Right lobe of liver (tissue), 6 donors: ENCODE measurements at regions not wholly inside any gene's neighbourhood (a gene's known extent, or its start where the extent isn't known, plus 50 kb on each side); places are given as distances from the start of the nearest gene placed in this dataset.
"Not testable (repeated sequence)": the region's sequence is repeated elsewhere in the genome, so short reads cannot be mapped to it uniquely, and the experiment has no call there.

Experiments used
- ATAC-seq, 4 donors: fragments of 200-7000 bp; cut with Tn5 transposase; one replicate each; pipeline ENCODE4 v1.9.1; 2020; ENCODE audit warnings: mild to moderate bottlenecking in 4 of 4, moderate library complexity in 4 of 4
- DNase-seq, 3 donors: peaks; one replicate each; pipeline ENCODE4 v3.0.0-alpha.2; 2020
- H3K27ac ChIP-seq, 3 donors: fragments of 200-600 bp; one replicate each; pipeline ENCODE4 v1.8.0; 2022
- H3K27me3 ChIP-seq, 2 donors: fragments of 200-600 bp; one replicate each; pipeline ENCODE4 v1.8.0; 2022
- H3K36me3 ChIP-seq, 4 donors: fragments of 200-600 bp; sonication (generic) in 1 of 4; one replicate each; pipeline versions ENCODE4 v1.5.1 to v1.8.0; 2017 to 2022; ENCODE audit warnings: control low read depth in 1 of 4
- H3K4me1 ChIP-seq, 4 donors: fragments of 200-600 bp; sonication (generic) in 1 of 4; one replicate each; pipeline versions ENCODE4 v1.5.1 to v1.8.0; 2017 to 2022; ENCODE audit warnings: control low read depth in 1 of 4
- H3K4me3 ChIP-seq, 3 donors: fragments of 200-600 bp; one replicate each; pipeline ENCODE4 v1.8.0; 2022
- H3K9me3 ChIP-seq, 4 donors: fragments of 200-600 bp; sonication (generic) in 1 of 4; one replicate each; pipeline versions ENCODE4 v1.5.1 to v1.8.0; 2017 to 2022; ENCODE audit warnings: control low read depth in 1 of 4
- POLR2A ChIP-seq: fragments of 450-650 bp; IDR thresholded peaks from one replicate; pipeline ENCODE4 v1.6.1; 2017; ENCODE audit warnings: antibody characterized with exemption, mild to moderate bottlenecking
- WGBS: methylation state at CpG from one replicate; pipeline ENCODE4 v1.1.6; 2018; ENCODE audit warnings: low coverage, low lambda C conversion rate; ENCODE audit not compliant: insufficient coverage; ENCODE audit errors: missing lambda C conversion rate; 5-methylcytosine and 5-hydroxymethylcytosine counted together
- intact Hi-C, 2 donors: fragments of 100-400 bp; cut with DNase I; formaldehyde crosslinking; loops; one replicate each; pipeline versions ENCODE4 v1.11.2 to v1.14.1; 2022
- TF ChIP-seq, protein P1 (sequence below), 4 donors: fragments of 200-600 bp in 3 of 4; fragments of 450-650 bp in 1 of 4; IDR thresholded peaks; one replicate each; pipeline versions ENCODE4 v1.5.1 to v1.8.0; 2016 to 2022; ENCODE audit warnings: antibody characterized with exemption in 4 of 4, mild to moderate bottlenecking in 2 of 4
- donor health status: DM: no; HTN: yes; CAD: no.
- donor health status: DM: no; HTN: no; CAD: no.
- donor health status: DM: no; HTN: no; CAD: no.
- donor health status: DM: no; HTN: yes; CAD: no.
- donor health status: DM: no; HTN: yes; CAD: no.

DNA sequence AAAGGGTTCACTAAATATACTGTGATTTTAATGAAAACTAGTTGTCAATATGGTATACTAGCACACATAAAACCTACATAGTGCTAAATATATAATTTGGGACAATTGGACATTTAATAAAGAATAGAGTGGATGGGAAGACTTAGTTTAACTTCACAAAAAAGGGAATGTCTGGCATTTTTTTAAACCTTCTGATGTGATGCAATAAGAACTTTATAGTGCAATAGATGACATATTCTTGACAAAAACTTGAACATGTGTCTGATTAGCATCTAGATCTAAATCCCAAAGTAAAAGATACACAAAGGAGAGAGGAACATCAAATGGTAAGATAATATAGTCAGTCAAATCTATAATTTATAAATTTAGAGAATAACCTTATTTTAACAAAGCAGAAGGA lies 488.3 kb upstream of the SYT1 start:
- no peak overlapping the region for H3K27ac ChIP-seq
- no peaks in the 10 kb centered on the region for H3K4me1 ChIP-seq
- no peak for TF ChIP-seq POLR2A
- TF ChIP-seq, protein P1, sequence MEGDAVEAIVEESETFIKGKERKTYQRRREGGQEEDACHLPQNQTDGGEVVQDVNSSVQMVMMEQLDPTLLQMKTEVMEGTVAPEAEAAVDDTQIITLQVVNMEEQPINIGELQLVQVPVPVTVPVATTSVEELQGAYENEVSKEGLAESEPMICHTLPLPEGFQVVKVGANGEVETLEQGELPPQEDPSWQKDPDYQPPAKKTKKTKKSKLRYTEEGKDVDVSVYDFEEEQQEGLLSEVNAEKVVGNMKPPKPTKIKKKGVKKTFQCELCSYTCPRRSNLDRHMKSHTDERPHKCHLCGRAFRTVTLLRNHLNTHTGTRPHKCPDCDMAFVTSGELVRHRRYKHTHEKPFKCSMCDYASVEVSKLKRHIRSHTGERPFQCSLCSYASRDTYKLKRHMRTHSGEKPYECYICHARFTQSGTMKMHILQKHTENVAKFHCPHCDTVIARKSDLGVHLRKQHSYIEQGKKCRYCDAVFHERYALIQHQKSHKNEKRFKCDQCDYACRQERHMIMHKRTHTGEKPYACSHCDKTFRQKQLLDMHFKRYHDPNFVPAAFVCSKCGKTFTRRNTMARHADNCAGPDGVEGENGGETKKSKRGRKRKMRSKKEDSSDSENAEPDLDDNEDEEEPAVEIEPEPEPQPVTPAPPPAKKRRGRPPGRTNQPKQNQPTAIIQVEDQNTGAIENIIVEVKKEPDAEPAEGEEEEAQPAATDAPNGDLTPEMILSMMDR (IDR thresholded peaks at IDR 0.05) = no peak
- no peaks in the 10 kb centered on the region for H3K9me3 ChIP-seq
- no peaks in the 10 kb centered on the region for H3K36me3 ChIP-seq
- H3K27me3 ChIP-seq = no peaks in the 10 kb centered on the region
- H3K4me3 ChIP-seq = no peak overlapping the region
- intact Hi-C loops = no loop called here
- DNase-seq = no peak
- no peak for ATAC-seq

DNA sequence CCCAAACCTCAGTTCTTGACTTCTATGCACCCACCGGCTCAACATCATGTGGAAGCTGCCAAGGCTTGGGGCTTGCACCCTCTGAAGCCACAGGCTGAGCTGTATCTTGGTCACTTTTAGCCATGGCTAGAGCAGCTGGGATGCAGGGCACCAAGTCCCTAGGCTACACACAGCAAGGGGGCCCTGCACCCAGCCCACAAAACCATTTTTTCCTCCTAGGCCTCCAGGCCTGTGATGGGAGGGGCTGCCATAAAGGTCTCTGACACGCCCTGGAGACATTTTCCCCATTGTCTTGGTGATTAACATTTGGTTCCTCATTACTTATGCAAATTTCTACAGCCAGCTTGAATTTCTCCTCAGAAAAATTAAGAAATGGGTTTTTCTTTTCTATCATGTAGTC lies 485.5 kb upstream of the SYT1 start:
- DNase-seq, H3K9me3 ChIP-seq, H3K4me3 ChIP-seq, H3K27me3 ChIP-seq, H3K4me1 ChIP-seq, ATAC-seq, intact Hi-C loops, H3K27ac ChIP-seq, H3K36me3 ChIP-seq: not testable (repeated sequence)
- 75% methylated on average over 2 of the region's 2 CpGs for WGBS

DNA sequence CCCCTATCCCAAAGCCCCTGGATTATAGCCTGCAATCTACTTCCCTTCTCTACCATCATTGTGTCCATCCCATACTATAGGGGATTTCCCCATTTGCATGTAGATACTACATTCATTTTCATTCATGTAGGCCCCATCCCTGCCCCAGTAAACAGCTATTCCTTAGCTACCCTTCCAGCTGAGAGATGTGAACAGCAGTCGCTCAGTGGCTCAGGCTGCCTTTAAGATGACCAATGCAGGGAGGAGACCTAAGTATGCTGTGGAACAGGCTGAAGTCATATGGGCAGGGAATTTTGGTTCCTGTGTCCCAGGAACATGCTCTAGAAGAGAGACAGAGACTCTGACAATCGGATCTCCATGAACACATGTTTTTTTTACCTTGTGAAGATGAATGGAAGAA lies 481.2 kb upstream of the SYT1 start:
- no peaks in the 10 kb centered on the region for H3K36me3 ChIP-seq
- 67% methylated on average over 1 of the region's 2 CpGs for WGBS
- TF ChIP-seq POLR2A = no peak
- TF ChIP-seq, protein P1 (IDR thresholded peaks at IDR 0.05) = no peak
- H3K27ac ChIP-seq = no peak overlapping the region
- H3K9me3 ChIP-seq = no peaks in the 10 kb centered on the region
- H3K27me3 ChIP-seq = no peaks in the 10 kb centered on the region
- DNase-seq (no peak), ATAC-seq (no peak)
- no peaks in the 10 kb centered on the region for H3K4me1 ChIP-seq
- no peak overlapping the region for H3K4me3 ChIP-seq
- intact Hi-C loops = no loop called here

DNA sequence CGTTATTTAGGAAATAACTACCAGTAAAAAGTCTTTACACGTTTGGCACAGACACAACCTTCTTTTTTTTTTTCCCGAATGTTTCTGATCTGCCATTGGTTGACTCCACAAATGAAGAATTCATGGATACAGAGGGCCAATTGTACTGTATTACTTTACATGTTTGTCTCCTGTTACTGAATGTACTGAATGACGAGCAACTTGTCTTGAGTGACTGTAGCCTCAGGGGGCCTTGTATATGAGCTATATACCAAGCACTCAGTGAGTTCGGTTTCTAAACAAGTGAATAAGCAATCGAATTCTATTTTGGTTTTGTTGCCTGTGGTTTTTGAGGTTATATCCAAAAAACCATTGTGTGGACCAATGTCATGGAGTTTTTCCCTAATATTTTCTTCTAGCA lies 480.0 kb upstream of the SYT1 start:
- no peak overlapping the region for H3K27ac ChIP-seq
- WGBS = 65% methylated on average over 6 of the region's 6 CpGs
- H3K27me3 ChIP-seq = no peaks in the 10 kb centered on the region
- no peaks in the 10 kb centered on the region for H3K4me1 ChIP-seq
- intact Hi-C loops = no loop called here
- no peaks in the 10 kb centered on the region for H3K36me3 ChIP-seq
- ATAC-seq = no peak
- no peak overlapping the region for H3K4me3 ChIP-seq
- DNase-seq = no peak
- no peaks in the 10 kb centered on the region for H3K9me3 ChIP-seq
- TF ChIP-seq, protein P1 (IDR thresholded peaks at IDR 0.05) = no peak
- TF ChIP-seq POLR2A = no peak

DNA sequence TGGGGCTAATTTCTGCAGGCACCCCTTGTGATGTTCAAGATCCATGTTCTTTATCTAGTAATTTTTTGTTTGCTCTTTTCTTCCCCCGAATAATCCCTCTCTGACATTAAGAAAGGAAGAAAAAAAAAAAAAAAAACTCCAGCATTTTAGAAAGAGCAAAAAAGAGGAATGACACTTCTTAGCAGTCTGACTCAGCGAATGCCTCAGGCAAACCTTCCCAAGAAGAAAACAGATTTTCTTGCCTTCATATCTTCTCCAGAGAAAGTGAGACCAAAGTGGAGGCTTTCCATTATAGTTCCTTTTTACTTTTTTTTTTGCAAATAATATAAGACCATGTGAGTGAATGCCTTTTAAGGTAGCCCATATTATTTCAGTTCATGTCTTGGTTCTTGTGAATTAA lies 479.0 kb upstream of the SYT1 start:
- 45% methylated on average over 2 of the region's 2 CpGs for WGBS
- Histone ChIP-seq H3K4me1 (no peaks in the 10 kb centered on the region), H3K27me3 (no peaks in the 10 kb centered on the region), H3K36me3 (no peaks in the 10 kb centered on the region), H3K27ac (no peak overlapping the region), H3K9me3 (no peaks in the 10 kb centered on the region), H3K4me3 (no peak overlapping the region)
- intact Hi-C loops = no loop called here
- no peak for ATAC-seq
- no peak for TF ChIP-seq POLR2A
- TF ChIP-seq, protein P1 (IDR thresholded peaks at IDR 0.05) = no peak
- DNase-seq = no peak
